Neural progenitor cell (in vitro differentiated cells): ENCODE measurements at regions not wholly inside any gene's neighbourhood (a gene's known extent, or its start where the extent isn't known, plus 50 kb on each side); places are given as distances from the start of the nearest gene placed in this dataset.

ENCODE experiments used
- DNase-seq: peaks from one replicate; pipeline ENCODE4 v3.0.0-alpha.2; 2016; ENCODE audit warnings: low spot score
- H2AFZ ChIP-seq: fragments of 200-600 bp; sonication (generic); replicated peaks from 2 replicates; pipeline ENCODE4 v1.6.1; 2016; ENCODE audit warnings: antibody characterized with exemption
- H3F3A ChIP-seq: fragments of 200-600 bp; sonication (generic); 2 replicates; pipeline ENCODE4 v1.6.1; 2016; ENCODE audit warnings: antibody characterized with exemption, low read depth
- H3K27ac ChIP-seq: fragments of 200-600 bp; sonication (generic); 2 replicates; pipeline ENCODE4 v1.5.1; 2016; ENCODE audit warnings: mild to moderate bottlenecking
- H3K27me3 ChIP-seq: fragments of 200-600 bp; sonication (generic); 2 replicates; pipeline ENCODE4 v1.6.1; 2016; ENCODE audit warnings: mild to moderate bottlenecking, moderate library complexity
- H3K36me3 ChIP-seq: fragments of 200-600 bp; sonication (generic); 2 replicates; pipeline ENCODE4 v1.5.1; 2016
- H3K4me1 ChIP-seq: fragments of 200-600 bp; sonication (generic); 2 replicates; pipeline ENCODE4 v1.6.1; 2016; ENCODE audit warnings: mixed run types
- H3K4me2 ChIP-seq: fragments of 200-600 bp; sonication (generic); 2 replicates; pipeline ENCODE4 v1.6.1; 2016
- H3K4me3 ChIP-seq: fragments of 200-600 bp; sonication (generic); 2 replicates; pipeline ENCODE4 v1.5.1; 2016
- H3K79me2 ChIP-seq: fragments of 200-600 bp; sonication (generic); 2 replicates; pipeline ENCODE4 v1.6.1; 2016; ENCODE audit warnings: low read depth
- H3K9ac ChIP-seq: fragments of 200-600 bp; sonication (generic); 2 replicates; pipeline ENCODE4 v1.6.1; 2016
- H3K9me3 ChIP-seq: fragments of 200-600 bp; sonication (generic); 2 replicates; pipeline ENCODE4 v1.5.1; 2016; ENCODE audit warnings: low read depth
- H4K20me1 ChIP-seq: fragments of 200-600 bp; sonication (generic); 2 replicates; pipeline ENCODE4 v1.6.1; 2016; ENCODE audit warnings: low read depth
- H3K27ac Mint-ChIP-seq: 3 replicates; pipeline ENCODE4 v1.8.0; 2021; ENCODE audit warnings: mixed read lengths
- H3K27me3 Mint-ChIP-seq: 2 replicates; pipeline ENCODE4 v1.8.0; 2022; ENCODE audit warnings: low read depth, mild to moderate bottlenecking, inconsistent platforms, moderate library complexity, mixed read lengths; ENCODE audit not compliant: insufficient read depth
- H3K36me3 Mint-ChIP-seq: 3 replicates; pipeline ENCODE4 v1.8.0; 2021; ENCODE audit warnings: mixed read lengths
- H3K4me1 Mint-ChIP-seq: 3 replicates; pipeline ENCODE4 v1.8.0; 2021; ENCODE audit warnings: mixed read lengths
- H3K4me3 Mint-ChIP-seq: 3 replicates; pipeline ENCODE4 v1.8.0; 2021; ENCODE audit warnings: mild to moderate bottlenecking, moderate library complexity, mixed read lengths
- H3K9me3 Mint-ChIP-seq: 3 replicates; pipeline ENCODE4 v1.8.0; 2020; ENCODE audit warnings: mixed read lengths
- EZH2 ChIP-seq: fragments of 200-600 bp; sonication (generic); IDR thresholded peaks from 2 replicates; pipeline ENCODE4 v1.6.1; 2017; ENCODE audit warnings: antibody characterized with exemption, mild to moderate bottlenecking, moderate library complexity
- EZH2phosphoT487 ChIP-seq: fragments of 200-600 bp; sonication (generic); IDR thresholded peaks from 2 replicates; pipeline ENCODE4 v1.6.1; 2017; ENCODE audit warnings: antibody characterized with exemption
- TF ChIP-seq, protein P1 (sequence below): fragments of 200-600 bp; sonication (generic); IDR thresholded peaks from 2 replicates; pipeline ENCODE4 v1.5.1; 2017; ENCODE audit warnings: antibody characterized with exemption, mild to moderate bottlenecking

DNA sequence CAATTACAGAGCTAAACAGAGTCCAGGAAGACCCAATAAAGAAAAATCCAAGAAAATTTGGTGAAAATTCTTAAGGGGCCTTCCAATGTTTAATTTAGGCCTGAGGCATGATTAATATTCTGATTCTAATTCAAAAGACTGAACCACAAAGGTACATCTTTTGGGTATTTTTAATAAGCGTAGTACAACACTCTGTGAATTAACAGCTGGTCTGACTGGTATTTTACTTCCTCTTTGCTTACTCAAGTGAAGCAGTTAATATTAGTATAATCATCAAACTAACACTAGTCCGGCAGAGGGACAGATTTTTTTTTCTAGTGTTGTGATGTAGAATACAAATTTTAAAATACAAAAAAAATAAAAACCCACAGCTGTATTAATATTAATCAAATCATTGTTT lies 652.9 kb downstream of the NR4A2 start:
- H3K4me3 Mint-ChIP-seq, result no peak overlapping the region
- DNase-seq, result no peak

DNA sequence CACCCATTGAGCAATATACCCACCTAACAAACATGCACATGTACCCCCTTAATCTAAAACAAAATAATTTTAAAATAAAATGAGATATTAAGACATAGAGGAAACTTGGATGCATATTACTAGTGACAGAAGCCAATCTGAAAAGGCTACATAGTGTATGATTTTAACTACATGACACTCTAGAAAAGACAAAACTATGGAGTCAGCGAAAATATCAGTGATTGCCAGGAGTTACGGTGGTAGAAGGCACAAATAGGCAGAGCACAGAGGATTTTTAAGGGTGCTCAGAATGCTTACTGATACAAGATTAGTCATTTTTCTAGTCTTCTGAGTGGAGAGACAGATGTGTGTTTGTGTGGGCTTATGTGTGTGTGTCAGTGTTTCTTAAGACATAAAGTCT lies 656.6 kb downstream of the NR4A2 start:
- TF ChIP-seq, protein P1, sequence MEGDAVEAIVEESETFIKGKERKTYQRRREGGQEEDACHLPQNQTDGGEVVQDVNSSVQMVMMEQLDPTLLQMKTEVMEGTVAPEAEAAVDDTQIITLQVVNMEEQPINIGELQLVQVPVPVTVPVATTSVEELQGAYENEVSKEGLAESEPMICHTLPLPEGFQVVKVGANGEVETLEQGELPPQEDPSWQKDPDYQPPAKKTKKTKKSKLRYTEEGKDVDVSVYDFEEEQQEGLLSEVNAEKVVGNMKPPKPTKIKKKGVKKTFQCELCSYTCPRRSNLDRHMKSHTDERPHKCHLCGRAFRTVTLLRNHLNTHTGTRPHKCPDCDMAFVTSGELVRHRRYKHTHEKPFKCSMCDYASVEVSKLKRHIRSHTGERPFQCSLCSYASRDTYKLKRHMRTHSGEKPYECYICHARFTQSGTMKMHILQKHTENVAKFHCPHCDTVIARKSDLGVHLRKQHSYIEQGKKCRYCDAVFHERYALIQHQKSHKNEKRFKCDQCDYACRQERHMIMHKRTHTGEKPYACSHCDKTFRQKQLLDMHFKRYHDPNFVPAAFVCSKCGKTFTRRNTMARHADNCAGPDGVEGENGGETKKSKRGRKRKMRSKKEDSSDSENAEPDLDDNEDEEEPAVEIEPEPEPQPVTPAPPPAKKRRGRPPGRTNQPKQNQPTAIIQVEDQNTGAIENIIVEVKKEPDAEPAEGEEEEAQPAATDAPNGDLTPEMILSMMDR, result no peak
- TF ChIP-seq EZH2 (no peak), EZH2phosphoT487 (no peak)
- no peak overlapping the region for H3K27ac ChIP-seq
- H3K4me3 ChIP-seq, result no peak overlapping the region
- no peaks in the 10 kb centered on the region for H3F3A ChIP-seq
- Mint-ChIP-seq H3K4me1 (no peaks in the 10 kb centered on the region), H3K27me3 (no peaks in the 10 kb centered on the region), H3K27ac (no peak overlapping the region), H3K9me3 (peaks cover 8% of the 10 kb centered on the region), H3K36me3 (no peaks in the 10 kb centered on the region), H3K4me3 (no peak overlapping the region)
- H4K20me1 ChIP-seq, result no peaks in the 10 kb centered on the region
- no peak overlapping the region for H2AFZ ChIP-seq
- no peak overlapping the region for H3K4me2 ChIP-seq
- H3K9ac ChIP-seq, result no peak overlapping the region
- H3K27me3 ChIP-seq, result no peaks in the 10 kb centered on the region
- no peaks in the 10 kb centered on the region for H3K36me3 ChIP-seq
- H3K9me3 ChIP-seq, result no peaks in the 10 kb centered on the region
- no peaks in the 10 kb centered on the region for H3K79me2 ChIP-seq
- no peak for DNase-seq
- H3K4me1 ChIP-seq, result no peaks in the 10 kb centered on the region

More for the DNA sequence above, 652.9 kb downstream of the NR4A2 start:
- no peaks in the 10 kb centered on the region for H3K27me3 ChIP-seq
- no peaks in the 10 kb centered on the region for H3K36me3 ChIP-seq
- no peak overlapping the region for H3K4me3 ChIP-seq
- H3K36me3 Mint-ChIP-seq, result no peaks in the 10 kb centered on the region
- H3K4me2 ChIP-seq, result no peak overlapping the region
- no peak overlapping the region for H2AFZ ChIP-seq
- no peaks in the 10 kb centered on the region for H3K27me3 Mint-ChIP-seq
- no peaks in the 10 kb centered on the region for H3K9me3 Mint-ChIP-seq
- TF ChIP-seq EZH2phosphoT487 (no peak), EZH2 (no peak)
- TF ChIP-seq, protein P1, result no peak
- H3K27ac Mint-ChIP-seq, result no peak overlapping the region
- no peaks in the 10 kb centered on the region for H3K4me1 Mint-ChIP-seq
- no peaks in the 10 kb centered on the region for H3K79me2 ChIP-seq
- no peaks in the 10 kb centered on the region for H3F3A ChIP-seq
- H3K27ac ChIP-seq, result no peak overlapping the region
- H3K9ac ChIP-seq, result no peak overlapping the region
- H3K4me1 ChIP-seq, result no peaks in the 10 kb centered on the region
- no peaks in the 10 kb centered on the region for H4K20me1 ChIP-seq
- H3K9me3 ChIP-seq, result no peaks in the 10 kb centered on the region

DNA sequence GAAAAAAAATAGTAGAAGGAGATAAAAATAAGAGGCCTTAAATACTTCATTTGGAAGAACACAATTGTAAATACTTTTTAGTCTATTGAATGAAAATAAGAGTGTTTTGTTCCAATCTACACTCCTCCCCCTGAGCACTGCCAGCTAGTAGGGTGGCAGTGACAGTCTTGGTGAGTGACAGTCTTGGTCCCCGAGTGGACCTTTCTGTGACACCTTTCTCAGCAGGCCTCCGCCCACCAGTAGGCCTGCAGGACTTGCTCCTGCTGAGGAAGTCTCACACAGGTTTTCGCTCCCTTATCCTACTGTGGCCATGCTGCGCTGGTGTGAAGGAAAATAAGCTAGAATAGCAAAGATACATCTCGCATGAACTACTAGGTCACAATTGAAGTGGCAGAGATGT lies 666.8 kb downstream of the NR4A2 start:
- Histone ChIP-seq H3K79me2 (no peaks in the 10 kb centered on the region), H3K4me3 (no peak overlapping the region), H3K9me3 (no peaks in the 10 kb centered on the region), H2AFZ (no peak overlapping the region), H3K4me1 (no peaks in the 10 kb centered on the region), H3K27me3 (no peaks in the 10 kb centered on the region), H3K27ac (no peak overlapping the region), H3K9ac (no peak overlapping the region), H3K36me3 (no peaks in the 10 kb centered on the region), H3K4me2 (no peak overlapping the region), H4K20me1 (no peaks in the 10 kb centered on the region), H3F3A (no peaks in the 10 kb centered on the region)
- Mint-ChIP-seq H3K9me3 (no peaks in the 10 kb centered on the region), H3K36me3 (no peaks in the 10 kb centered on the region), H3K27me3 (no peaks in the 10 kb centered on the region), H3K4me3 (no peak overlapping the region), H3K27ac (no peak overlapping the region), H3K4me1 (no peaks in the 10 kb centered on the region)
- TF ChIP-seq, protein P1, result no peak
- TF ChIP-seq EZH2 (no peak), EZH2phosphoT487 (no peak)
- no peak for DNase-seq
